GM21529 (cell line): ENCODE measurements at regions not wholly inside any gene's neighbourhood (a gene's known extent, or its start where the extent isn't known, plus 50 kb on each side); places are given as distances from the start of the nearest gene placed in this dataset.

Experiments
- ATAC-seq: cut with Tn5 transposase; IDR thresholded peaks from one replicate; pipeline ENCODE4 v1.9.1; 2021; ENCODE audit not compliant: unreplicated experiment

DNA sequence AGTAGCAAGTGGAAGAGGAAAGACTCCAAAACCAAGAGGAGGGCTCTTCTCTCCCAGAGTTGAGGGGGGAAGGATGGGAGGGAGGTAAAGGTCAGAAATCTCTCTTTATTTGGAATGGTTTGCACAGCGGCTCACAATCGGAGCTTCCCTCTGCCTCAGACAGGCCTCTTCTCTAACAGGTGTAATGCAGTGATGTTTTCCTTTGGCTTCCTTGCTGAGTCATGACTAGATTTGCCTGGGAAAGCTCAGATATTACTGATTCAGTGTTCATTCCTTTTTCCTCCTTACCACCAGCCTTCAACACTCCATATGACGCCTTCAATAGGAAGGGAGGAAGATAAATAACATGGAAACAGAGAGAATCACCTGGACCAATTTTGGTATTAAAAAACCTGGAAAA lies 136.6 kb downstream of the RNF152 start:
- ATAC-seq = no peak

DNA sequence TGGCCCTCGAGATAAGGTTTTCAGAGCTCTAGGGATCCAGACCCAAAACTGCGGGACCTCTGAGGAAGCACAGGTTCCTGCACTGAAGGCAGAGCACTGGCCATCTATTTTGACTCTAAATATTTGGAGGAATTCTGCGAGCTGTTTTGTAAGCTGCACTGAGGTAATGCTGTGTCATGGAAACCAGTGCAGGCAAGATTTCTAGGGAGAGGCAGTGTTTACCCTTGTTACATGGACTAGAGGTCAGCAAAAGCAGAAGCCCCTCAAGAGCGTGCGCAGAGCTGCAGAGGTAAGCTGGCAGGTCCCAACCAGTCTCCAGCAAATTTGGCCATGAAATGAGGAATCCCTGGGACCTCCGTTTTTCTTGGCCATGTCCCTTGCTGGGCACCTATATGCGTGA lies 137.3 kb downstream of the RNF152 start:
- no peak for ATAC-seq

DNA sequence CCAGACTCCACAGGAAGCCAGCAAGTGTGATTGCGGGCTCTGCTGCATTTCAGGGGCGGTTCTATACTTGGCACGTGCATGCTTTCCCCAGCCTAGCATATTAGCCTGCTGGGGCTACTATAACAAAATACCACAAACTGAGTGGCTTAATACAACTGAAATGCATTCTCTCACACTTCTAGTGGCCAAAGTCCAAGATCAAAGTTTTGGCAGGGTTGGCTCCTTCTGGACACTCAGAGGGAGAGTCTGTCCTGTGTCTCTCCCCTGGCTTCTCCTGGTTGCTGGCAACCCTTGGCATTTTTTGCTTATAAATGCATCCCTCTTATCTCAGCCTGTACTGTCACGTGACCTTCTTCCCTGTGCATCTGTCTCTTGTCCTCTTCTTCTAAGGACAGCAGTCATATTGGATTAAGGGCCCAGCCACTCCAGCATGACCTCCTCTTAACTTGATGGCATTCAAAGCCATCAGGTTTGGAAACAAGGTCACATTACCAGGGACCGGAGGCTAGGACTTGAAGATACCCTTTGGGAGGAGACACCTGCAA lies 138.7 kb downstream of the RNF152 start:
- ATAC-seq = no peak

DNA sequence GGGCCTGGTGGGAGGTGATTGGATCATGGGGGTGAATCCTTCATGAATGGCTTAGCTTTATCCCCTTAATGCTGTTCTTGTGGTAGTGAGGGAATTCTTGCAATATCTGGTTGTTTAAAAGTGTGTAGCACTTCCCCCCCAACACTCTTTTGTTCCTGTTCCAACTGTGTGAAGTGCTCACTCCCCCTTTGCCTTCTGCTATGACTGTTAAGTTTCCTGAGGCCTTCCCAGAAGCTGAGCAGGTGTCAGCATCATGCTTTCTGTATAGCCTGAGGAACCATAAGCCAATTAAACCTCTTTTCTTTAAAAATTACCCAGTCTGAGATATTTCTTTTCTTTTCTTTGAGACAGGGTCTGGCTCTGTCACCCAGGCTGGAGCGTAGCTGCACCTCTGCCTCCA lies 139.4 kb downstream of the RNF152 start:
- no peak for ATAC-seq

DNA sequence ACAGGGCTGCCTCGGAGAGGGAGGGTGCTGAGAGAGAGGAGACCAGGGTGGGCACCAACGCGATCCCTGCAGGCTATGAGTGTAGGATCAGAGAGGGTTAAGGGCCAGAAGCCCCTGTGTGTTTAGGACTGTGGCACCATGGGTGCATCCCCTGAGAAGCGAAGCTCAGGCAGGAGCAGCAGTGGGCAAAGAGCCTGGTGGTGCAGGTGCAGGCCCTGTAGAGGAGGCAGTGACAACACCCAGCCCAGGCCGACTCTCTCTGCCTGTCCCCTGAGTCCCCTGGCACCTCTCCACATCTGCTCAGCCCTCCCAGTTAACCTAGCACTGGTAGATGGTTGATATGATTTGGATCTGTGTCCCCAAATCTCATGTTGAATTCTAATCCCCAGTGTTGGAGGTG lies 139.8 kb downstream of the RNF152 start:
- ATAC-seq = no peak

DNA sequence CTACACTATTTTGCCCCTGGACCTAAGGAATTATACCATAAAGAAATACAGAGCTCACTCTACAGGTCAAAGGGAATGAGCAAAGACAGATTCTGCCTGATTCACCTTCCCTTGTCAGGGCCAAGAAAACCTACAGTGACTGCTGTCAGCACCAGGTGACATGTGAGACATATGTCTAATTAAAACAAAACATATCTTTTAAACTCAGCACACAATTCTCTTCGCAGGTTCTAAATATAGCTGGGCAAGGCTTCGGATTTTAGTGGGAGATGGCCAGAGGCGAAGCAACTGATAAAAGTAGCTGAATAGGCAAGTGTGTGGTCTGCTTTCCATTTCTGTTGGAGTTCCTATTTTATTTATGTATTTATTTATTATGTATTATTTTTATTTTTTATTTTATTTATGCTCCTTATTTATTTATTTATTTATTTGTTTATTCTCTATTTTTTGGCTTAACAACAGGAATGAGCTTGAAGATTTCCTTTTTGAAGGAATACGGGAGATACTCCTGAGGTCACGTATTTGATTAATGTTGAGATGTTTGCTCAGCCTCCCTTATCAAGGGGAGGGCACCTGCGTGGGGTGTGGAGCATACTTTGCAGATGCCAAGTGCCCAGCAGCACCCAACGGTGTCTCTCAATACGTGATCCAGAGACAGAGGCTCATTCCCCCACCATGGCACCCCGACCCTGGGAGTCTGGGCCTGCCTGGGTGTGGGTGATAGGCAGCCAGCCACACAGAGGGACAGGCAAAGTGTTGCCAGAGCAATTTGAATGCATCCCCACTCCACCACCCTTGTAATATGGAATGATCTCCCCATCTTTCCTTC lies 141.8 kb downstream of the RNF152 start:
- ATAC-seq = no peak

DNA sequence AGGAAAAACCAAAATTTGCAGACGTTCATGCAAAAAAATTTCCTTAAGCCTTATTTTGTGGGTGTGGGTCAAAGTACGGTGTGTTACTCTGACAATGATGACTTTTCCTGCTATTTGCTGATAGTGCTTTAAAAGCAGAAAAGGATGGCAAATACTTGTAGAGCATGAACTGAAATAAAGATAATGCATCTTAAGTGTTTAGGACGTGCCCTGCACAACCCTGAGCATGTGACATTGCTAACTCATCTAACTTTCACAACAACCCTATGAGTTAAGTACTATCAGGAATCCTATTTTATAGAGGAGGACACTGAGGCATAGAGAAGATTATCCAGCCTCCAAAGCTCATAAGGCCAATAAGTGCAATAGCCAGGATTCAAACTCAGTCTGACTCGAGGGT lies 143.3 kb downstream of the RNF152 start:
- ATAC-seq = no peak

DNA sequence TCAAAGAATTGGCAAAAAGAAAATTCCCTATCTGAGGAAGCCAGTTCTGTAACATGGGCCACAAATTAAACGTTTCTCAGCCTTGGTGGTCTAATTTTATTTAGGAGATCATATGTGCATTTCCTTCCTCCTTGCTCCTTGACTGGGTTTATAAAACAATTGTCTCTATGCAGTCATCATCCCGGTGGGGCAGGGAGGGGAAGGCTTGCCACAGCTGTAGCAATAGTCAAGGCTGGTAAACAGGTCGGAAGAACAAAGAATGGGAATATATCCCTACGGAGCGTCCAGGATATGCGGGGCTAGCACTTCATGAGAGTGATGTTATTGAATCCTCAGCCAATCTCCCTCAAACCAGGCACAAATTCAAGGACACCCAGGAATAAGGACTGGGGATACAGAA lies 143.8 kb downstream of the RNF152 start:
- no peak for ATAC-seq

DNA sequence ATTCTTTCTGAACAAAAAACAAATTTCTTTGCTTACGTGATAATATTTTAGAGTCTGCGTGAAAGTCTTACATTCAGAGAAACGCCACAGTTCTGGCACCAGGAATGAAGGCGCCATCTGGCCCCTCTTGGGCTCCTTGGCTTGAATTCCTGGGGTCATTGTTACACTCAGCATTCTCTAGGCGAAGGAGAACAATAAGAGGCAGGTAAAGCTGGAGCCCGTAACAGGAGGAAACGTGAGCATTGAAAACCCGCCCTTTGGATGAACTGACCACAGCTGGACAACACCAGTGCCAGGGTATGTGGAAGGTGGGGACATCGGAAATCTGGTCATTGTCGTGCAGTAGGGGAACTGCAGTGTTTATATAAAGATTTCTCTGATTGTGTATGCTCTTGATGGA lies 144.8 kb downstream of the RNF152 start:
- ATAC-seq = no peak

DNA sequence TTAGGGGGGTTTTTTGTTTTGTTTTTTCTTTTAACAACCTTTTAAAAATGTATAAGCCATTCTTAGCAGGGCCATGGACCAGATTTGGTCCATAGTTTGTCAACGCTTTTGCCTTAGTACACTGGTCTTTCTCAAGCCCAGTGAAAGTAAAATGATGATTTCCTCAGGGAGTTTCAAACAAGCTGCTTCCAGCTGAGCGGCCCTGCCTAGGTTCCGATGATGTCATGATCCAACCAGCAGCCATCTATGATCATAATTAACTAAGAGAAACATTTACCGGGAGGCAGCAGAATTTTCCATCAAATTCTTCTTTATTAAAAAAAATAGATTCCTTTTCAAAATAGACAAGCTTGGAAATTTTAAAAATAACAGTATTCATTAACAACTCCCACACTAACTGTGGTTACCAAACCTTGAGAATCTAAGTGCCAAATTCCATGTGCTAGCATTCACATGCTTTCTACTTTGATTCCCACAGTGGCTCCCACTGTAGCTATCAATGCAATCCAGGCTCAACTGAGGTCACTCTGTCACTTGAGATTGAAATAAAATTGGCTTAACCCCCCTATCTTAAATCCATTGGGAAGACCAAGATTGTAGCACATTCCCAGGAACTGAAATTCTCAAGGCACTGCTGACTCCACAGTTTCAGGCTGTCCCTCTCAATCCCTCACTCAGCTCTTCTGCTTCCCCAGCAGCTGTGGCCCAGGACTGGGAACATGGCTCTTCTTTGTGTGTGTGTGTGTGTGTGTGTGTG lies 148.9 kb downstream of the RNF152 start:
- no peak for ATAC-seq

DNA sequence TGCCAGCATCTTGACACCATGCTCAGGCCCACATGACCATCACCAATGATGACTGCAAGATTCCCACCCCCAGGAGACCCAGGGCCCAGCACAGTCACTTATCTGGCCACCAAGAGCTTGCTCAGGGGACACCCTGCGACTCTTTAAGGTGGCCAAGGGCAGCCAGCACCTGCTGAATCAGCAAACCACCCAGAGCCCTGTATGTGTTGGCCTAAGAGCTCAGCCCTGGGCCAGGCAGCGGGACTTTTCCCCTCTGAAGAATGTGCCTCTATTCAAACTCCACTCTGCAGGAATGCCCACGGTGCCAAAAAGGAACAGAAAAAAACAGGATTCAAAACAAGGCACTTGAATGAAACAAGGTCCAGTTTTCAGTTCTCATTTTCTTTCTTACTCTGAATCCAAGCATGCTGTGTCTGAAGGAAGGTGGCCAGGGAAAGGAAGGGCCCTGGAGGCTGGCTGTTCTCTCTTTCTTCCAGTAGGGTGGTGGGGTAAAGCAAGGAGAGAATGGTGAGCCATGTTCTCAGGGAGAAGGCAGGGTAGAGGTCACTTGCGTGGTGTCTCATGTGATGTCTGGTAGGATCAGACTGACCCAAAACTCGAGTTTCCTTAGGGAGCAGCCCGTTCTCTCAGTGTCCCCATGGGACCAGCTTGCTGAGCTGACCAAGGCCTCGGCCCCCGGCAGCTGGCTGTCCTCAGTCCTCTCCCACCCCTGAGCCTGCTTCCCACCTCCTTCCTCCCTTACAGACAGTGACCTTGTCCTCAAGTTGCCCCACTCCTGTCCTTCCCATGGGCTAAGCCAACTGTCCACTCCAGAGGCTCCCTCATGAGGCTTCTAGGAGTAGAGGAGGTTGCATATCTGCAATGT lies 150.0 kb downstream of the RNF152 start:
- no peak for ATAC-seq

DNA sequence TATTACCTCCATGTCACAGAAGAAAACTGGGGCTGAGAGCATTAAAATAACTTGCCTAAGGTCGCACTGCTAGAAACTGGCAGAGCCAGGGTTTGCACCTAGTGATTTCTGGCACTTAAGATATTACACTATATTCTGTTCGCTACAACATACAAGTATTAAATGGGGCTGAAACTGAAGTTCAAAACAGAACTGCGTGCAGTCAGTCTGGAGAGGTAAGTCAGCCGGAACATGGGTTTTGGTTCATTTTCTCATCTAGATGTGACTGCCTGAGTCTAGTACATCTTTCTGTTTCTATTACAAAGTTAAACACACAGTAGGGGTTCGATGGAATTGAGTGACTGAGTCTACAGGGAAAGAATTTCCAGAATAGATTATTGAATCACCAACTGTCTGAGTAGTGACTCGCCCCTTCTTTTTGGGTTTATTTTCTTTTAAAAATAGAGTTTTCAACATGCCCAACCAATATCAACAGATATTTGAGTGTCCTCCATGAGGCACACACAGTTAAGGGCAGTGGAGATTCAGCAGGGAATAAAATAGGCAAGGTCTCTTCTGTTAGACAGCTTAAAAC lies 150.8 kb downstream of the RNF152 start:
- ATAC-seq = no peak

DNA sequence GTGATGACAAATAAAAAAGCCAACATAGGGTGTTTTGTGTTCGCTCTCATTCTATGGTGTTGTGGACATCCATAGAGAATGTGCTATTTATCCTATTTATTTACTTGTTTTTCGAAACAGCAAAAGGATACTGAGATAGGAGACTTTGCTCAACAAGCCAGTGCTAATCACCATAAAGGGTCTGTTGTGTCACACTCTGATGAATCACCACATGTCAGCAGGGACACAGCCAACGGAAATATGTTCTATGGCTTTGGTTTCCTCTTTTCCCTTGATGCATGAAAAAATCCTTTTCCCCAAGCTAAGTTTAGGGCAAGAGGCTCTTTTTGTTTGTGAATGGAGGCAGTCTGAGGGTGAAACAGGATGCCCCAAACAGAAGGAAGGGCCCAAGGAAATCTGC lies 154.3 kb downstream of the RNF152 start:
- ATAC-seq = no peak

DNA sequence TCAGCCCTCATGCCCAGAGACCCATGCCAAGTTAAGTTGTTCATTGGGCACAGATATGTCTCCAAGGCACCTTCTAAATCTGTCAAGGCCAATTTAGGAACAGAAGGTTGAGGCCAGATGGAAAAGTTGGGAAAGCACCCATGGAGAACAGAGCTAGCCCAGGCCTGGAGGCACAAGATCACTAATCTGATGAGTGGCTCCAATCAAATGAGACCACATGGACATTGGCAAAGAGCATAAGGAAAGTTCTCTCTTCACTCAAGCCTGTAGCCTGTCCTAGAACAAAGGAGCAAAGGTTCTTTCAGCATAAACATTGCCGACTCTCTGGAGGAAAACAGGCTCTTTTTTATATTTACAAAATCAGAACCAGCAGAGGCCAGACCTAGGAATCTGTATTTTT lies 154.8 kb downstream of the RNF152 start:
- ATAC-seq = no peak

DNA sequence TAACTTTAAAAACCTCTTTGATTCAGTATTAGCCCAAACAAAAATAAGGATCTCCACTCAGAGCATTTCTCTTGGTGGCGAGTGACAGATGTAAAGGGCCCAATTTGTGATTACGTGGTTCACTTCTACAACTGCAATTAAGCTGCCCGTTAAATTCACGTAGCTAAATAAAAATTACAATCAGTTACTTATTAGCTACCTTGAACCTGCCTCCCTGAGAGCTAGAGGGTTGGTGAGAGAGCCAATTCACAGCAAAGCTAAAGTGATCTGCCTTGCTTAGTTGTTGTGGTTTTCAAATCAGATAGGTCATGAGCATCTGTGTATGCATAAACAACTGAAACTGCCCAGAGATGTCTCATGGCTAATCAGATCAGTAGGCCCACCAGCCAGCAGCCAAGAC lies 156.7 kb downstream of the RNF152 start:
- no peak for ATAC-seq

DNA sequence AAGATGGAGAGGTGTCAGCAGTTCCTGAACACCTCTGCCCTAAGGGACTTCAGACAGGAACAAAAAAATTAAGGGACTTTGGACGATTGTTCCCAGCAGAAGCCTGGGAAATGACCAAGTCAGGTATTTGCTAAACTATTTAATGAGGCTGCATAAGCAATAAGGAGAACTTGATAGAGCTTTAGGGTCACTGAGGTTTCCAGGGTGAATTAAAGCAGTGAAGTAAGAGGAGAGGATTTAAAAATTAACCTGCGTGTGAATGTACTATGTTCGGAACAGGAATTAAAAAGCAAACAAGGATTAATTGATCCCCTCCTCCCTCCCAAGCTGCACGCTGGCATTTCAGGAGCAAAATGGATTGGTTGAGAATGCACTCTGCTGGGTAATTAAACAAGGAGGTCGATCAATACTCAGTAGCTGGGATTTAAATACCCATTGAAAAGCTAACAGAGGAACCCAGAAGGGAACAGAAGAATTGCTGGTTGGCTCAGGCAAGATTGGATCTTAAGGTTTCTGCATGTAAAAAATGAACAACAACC lies 157.2 kb downstream of the RNF152 start:
- no peak for ATAC-seq

DNA sequence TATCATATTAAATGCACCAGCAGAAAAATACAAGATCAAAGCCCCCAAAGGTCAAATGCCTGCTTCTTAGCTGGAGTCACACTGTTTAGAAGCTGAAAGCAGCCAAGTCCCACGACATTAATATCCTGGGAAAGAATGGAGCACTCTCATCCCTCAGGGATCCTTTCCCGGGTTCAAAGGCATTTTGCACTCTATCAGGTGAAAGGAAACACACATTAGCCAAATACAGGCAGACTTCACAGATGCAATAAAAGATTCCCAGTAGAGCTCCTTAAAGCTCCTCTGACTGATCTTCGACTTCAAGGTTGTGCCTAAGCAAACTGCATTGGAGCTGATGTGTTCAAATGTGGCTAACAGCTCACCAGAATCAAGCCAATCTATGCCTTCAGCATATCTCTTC lies 158.4 kb downstream of the RNF152 start:
- no peak for ATAC-seq

DNA sequence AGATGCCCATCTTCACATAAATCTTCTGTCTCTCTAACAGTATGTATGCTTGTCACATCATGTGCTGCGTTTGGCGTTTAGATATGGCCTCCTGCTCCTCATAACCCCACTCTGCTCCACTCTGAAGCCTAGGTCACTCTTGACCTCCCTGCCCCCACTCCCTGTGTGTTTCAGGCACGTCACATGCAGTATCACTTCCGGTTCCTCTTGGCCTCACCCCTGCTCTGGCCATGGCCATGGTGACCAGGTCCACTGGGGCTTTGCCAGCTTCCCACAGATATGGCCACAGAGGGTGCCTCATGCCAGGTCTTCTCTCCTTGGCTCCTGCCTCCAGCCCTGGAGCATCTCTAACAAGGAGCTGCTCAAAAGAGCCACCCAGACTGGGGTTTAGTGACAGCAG lies 160.0 kb downstream of the RNF152 start:
- ATAC-seq = no peak

DNA sequence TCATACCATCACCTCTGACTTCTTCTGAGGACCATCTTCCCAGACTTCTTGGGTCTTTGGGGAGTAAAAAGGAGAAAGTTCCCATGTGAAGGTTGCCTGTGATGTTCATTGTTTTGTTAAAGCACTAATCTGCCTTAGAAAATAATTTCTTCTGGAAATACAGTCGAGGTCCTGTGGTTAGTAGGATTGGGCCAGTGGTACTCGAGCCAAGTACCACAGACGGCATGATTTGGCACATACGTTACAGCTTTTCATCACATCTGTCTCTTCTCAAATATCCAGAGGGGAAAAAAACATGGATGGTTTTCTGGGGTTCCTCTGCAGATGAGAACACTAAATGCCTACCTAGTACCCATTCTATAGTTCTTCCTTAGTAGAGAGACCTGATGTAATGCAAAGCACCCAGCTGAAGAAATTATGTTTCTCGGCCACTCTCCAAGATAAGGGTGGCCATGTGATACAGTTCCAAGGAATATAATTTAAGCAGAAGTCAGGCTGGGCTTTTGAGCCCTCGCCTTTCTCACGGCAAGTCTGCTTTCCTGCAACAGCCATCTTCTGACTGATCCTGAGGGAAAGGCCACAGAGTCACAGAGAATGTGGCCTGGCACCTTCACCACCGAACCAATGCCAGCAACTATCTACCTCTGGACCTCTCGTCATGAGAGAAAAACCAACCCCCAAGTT lies 161.0 kb downstream of the RNF152 start:
- no peak for ATAC-seq

DNA sequence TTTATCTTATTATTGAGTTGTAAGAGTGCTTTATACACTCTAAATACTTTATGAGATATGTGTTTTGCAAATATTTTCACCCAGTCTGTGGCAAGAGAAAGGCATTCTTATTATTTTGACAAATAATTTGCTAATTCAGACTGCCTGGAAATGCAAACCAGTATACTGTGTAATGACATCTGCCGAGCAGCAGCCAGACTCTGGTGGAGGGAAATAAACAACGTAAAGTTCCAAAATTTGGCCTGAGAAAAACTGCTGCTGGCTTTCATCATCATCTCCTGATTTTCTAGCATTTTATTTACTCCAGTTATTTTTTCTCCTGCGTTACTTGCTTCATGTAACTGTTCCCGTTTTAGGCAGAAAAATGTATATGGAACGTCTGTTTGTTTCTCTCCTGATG lies 161.6 kb downstream of the RNF152 start:
- ATAC-seq = no peak
